ENCODE measurements at regions not wholly inside any gene's neighbourhood (a gene's known extent, or its start where the extent isn't known, plus 50 kb on each side); places are given as distances from the start of the nearest gene placed in this dataset.

DNA sequence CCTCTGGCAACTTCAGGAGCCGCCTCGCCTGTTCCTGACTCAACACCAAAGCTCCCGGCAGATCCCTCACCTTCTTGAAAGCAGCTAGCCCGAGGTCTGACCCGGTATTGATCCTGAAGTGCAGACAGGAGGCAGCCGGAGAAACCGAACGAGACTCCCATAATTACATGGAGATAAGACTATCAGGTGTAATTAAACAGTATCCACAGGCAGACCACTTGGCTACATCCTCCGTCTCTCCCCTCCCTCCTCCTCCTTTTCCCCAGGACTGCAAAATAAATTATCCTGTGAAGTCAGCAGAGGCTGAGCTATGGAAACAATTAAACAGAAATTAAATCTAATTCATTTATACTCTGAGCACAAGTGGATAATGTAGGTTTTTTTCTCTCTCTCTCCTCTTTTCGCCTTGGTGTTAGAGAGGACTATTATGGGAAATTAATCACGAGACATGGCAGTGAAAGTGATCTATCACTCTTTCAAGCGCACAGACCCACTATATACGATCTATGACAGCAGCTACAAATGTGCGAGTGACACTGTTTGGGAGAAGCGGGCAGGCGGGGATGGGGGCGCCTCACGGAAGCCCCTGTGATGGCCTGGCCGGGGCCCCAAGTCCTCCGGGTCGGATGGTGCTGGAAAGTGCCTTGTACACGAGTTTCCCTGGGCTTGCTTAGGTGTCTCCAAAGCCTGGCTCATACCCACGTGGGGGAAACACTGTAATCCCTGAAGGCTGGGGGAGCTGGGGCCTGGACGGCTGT is 92.8 kb downstream of the RBFOX3 start:
- Histone ChIP-seq H3K4me1 (ENCODE audit: control insufficient read depth, insufficient read depth, low read length) (no peaks in the 10 kb centered on the region), H3K27me3 (ENCODE audit: control insufficient read depth, insufficient read depth, low read length) (peaks cover 21% of the 10 kb centered on the region), H3K4me2 (ENCODE audit: low read length) (no peak overlapping the region), H3K9me3 (replicated peaks; ENCODE audit: low read length) (no peaks in the 10 kb centered on the region), H3K4me3 (ENCODE audit: low read length) (no peak overlapping the region), H3K9ac (ENCODE audit: low read depth, low read length) (no peak overlapping the region), H3K36me3 (ENCODE audit: insufficient read depth, low read length) (no peaks in the 10 kb centered on the region)

GRCh38 chr17:79515646-79516571 is 94.9 kb downstream of the RBFOX3 start:
- peaks cover 8% of the 10 kb centered on the region for H3K27me3 ChIP-seq (ENCODE audit: control insufficient read depth, insufficient read depth, low read length)
- no peak overlapping the region for H3K4me2 ChIP-seq (ENCODE audit: low read length)
- no peak overlapping the region for H3K4me3 ChIP-seq (ENCODE audit: low read length)
- H3K4me1 ChIP-seq (ENCODE audit: control insufficient read depth, insufficient read depth, low read length) = no peaks in the 10 kb centered on the region
- no peak overlapping the region for H3K9ac ChIP-seq (ENCODE audit: low read depth, low read length)
- no peaks in the 10 kb centered on the region for H3K36me3 ChIP-seq (ENCODE audit: insufficient read depth, low read length)
- H3K9me3 ChIP-seq (replicated peaks; ENCODE audit: low read length) = peaks cover 2% of the 10 kb centered on the region

GRCh38 chr17:79515110-79515509 is 95.7 kb downstream of the RBFOX3 start:
- Histone ChIP-seq H3K36me3 (ENCODE audit: insufficient read depth, low read length) (no peaks in the 10 kb centered on the region), H3K9me3 (replicated peaks; ENCODE audit: low read length) (peaks cover 4% of the 10 kb centered on the region), H3K27me3 (ENCODE audit: control insufficient read depth, insufficient read depth, low read length) (peaks cover under 1% of the 10 kb centered on the region), H3K4me1 (ENCODE audit: control insufficient read depth, insufficient read depth, low read length) (no peaks in the 10 kb centered on the region), H3K4me2 (ENCODE audit: low read length) (no peak overlapping the region), H3K4me3 (ENCODE audit: low read length) (no peak overlapping the region), H3K9ac (ENCODE audit: low read depth, low read length) (no peak overlapping the region)

DNA sequence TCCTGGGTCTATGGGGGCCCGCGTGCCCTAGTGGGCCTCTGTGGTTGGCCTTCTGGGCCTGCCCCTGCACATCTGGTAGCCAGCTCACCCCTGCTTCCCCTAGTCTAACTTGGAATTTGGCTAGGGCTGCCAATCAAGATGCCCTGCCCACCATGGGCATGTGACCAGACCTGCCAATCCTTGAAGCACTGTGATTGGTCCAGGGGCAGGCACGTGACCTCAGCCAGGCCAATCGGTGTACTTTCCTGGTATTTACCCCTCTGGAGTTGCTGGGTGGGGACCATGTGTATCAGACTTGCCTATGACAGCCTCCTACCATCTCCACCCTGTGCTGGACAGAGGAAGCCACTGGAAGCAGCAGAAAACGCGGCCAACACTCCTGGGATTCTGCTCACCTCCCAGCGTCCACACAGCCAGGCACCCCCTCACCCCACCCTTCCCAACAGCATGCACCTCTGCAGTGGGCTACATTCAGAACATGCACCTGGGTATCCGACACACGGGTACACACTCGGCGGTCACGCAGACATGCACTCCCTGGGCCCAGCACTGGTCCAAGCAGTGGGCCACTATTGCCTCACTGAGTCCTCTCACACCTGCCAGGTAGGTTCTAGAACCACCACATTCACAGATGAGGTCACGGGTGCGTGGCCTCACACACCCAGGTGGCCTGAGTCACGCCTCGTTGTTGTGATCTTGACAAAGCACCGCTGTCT is 96.9 kb downstream of the RBFOX3 start:
- H3K4me2 ChIP-seq (ENCODE audit: low read length) = no peak overlapping the region
- H3K9ac ChIP-seq (ENCODE audit: low read depth, low read length) = no peak overlapping the region
- no peak overlapping the region for H3K4me3 ChIP-seq (ENCODE audit: low read length)
- peaks cover 4% of the 10 kb centered on the region for H3K9me3 ChIP-seq (replicated peaks; ENCODE audit: low read length)
- no peaks in the 10 kb centered on the region for H3K27me3 ChIP-seq (ENCODE audit: control insufficient read depth, insufficient read depth, low read length)
- no peaks in the 10 kb centered on the region for H3K4me1 ChIP-seq (ENCODE audit: control insufficient read depth, insufficient read depth, low read length)
- no peaks in the 10 kb centered on the region for H3K36me3 ChIP-seq (ENCODE audit: insufficient read depth, low read length)

DNA sequence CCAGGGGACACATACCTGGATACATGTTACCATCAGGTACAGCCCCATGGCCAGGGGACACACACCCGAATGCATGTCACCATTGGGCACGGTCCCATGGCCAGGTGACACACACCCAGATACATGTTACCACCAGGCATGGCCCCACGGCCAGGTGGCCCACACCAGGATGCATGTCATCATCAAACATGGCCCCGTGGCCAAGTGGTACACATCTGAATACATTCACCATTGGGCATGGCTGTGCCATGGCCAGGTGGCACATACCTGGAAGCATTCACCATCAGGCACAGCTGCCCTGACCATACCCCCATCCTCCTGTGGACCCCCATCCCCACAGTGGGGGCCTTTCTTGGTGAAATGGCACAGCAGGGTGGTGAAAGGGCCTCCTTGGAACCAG is 97.6 kb downstream of the RBFOX3 start:
- Histone ChIP-seq H3K9ac (ENCODE audit: low read depth, low read length) (no peak overlapping the region), H3K4me2 (ENCODE audit: low read length) (no peak overlapping the region), H3K27me3 (ENCODE audit: control insufficient read depth, insufficient read depth, low read length) (no peaks in the 10 kb centered on the region), H3K4me1 (ENCODE audit: control insufficient read depth, insufficient read depth, low read length) (no peaks in the 10 kb centered on the region), H3K36me3 (ENCODE audit: insufficient read depth, low read length) (no peaks in the 10 kb centered on the region), H3K9me3 (replicated peaks; ENCODE audit: low read length) (peaks cover 4% of the 10 kb centered on the region), H3K4me3 (ENCODE audit: low read length) (no peak overlapping the region)

- Histone ChIP-seq H3K4me3 (ENCODE audit: low read length) (no peak overlapping the region), H3K36me3 (ENCODE audit: insufficient read depth, low read length) (no peaks in the 10 kb centered on the region), H3K4me1 (ENCODE audit: control insufficient read depth, insufficient read depth, low read length) (no peaks in the 10 kb centered on the region), H3K27me3 (ENCODE audit: control insufficient read depth, insufficient read depth, low read length) (no peaks in the 10 kb centered on the region), H3K4me2 (ENCODE audit: low read length) (no peak overlapping the region), H3K9ac (ENCODE audit: low read depth, low read length) (no peak overlapping the region), H3K9me3 (replicated peaks; ENCODE audit: low read length) (peaks cover 4% of the 10 kb centered on the region)
These were observed 99.4 kb downstream of the RBFOX3 start for GRCh38 chr17:79511471-79511870.

DNA sequence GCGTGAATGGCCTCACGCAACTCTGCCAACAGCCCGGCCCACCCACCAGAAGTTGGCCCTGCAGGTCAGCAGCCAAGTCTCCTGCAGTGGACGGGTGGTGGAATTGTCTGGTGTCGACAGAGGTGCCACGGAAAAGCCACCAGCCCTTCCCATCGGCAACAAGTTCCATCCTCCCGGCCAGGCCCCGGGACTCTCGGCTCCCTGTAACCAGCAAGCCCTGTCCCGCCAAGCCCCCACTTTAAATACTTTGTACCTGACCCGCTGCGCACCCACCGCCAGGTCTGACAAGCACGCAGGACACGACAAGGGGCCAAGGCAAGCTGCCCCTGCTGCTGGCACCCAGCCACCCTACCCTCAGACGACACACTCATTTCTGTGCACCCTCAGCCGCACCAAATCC is 100.8 kb downstream of the RBFOX3 start:
- Histone ChIP-seq H3K36me3 (ENCODE audit: insufficient read depth, low read length) (no peaks in the 10 kb centered on the region), H3K27me3 (ENCODE audit: control insufficient read depth, insufficient read depth, low read length) (no peaks in the 10 kb centered on the region), H3K9me3 (replicated peaks; ENCODE audit: low read length) (peaks cover 4% of the 10 kb centered on the region), H3K9ac (ENCODE audit: low read depth, low read length) (no peak overlapping the region), H3K4me3 (ENCODE audit: low read length) (no peak overlapping the region), H3K4me1 (ENCODE audit: control insufficient read depth, insufficient read depth, low read length) (no peaks in the 10 kb centered on the region), H3K4me2 (ENCODE audit: low read length) (no peak overlapping the region)

GRCh38 chr17:79509490-79509889 is 101.4 kb downstream of the RBFOX3 start:
- H3K4me3 ChIP-seq (ENCODE audit: low read length) = no peak overlapping the region
- no peaks in the 10 kb centered on the region for H3K4me1 ChIP-seq (ENCODE audit: control insufficient read depth, insufficient read depth, low read length)
- peaks cover 4% of the 10 kb centered on the region for H3K9me3 ChIP-seq (replicated peaks; ENCODE audit: low read length)
- H3K36me3 ChIP-seq (ENCODE audit: insufficient read depth, low read length) = no peaks in the 10 kb centered on the region
- H3K4me2 ChIP-seq (ENCODE audit: low read length) = no peak overlapping the region
- no peak overlapping the region for H3K9ac ChIP-seq (ENCODE audit: low read depth, low read length)
- no peaks in the 10 kb centered on the region for H3K27me3 ChIP-seq (ENCODE audit: control insufficient read depth, insufficient read depth, low read length)

GRCh38 chr17:79509008-79509407 is 101.8 kb downstream of the RBFOX3 start:
- Histone ChIP-seq H3K9ac (ENCODE audit: low read depth, low read length) (no peak overlapping the region), H3K4me3 (ENCODE audit: low read length) (no peak overlapping the region), H3K4me2 (ENCODE audit: low read length) (no peak overlapping the region), H3K36me3 (ENCODE audit: insufficient read depth, low read length) (no peaks in the 10 kb centered on the region), H3K9me3 (replicated peaks; ENCODE audit: low read length) (peaks cover 4% of the 10 kb centered on the region), H3K27me3 (ENCODE audit: control insufficient read depth, insufficient read depth, low read length) (no peaks in the 10 kb centered on the region), H3K4me1 (ENCODE audit: control insufficient read depth, insufficient read depth, low read length) (no peaks in the 10 kb centered on the region)

DNA sequence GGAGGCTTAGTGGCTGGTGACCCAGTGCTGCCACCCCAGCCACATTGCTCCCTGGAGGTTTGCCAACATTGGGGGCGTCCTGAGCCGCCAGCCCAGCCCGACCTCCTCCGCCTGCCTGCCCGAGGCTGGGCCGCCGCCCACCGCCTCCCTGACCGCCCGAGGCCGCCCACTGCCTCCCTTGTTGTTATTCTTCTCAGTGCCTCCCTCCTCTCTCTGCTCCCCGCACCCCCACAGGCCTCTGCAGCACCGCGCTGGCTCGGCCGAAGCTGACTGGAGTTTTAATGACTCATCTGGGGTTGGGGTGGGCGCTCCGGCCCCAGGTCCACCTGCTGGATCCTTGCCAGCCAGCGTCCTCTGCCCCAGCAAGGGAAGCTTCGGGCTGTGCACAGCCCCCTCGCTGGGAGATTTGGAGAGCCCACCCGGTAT is 102.5 kb downstream of the RBFOX3 start:
- Histone ChIP-seq H3K4me1 (ENCODE audit: control insufficient read depth, insufficient read depth, low read length) (no peaks in the 10 kb centered on the region), H3K36me3 (ENCODE audit: insufficient read depth, low read length) (no peaks in the 10 kb centered on the region), H3K27me3 (ENCODE audit: control insufficient read depth, insufficient read depth, low read length) (no peaks in the 10 kb centered on the region), H3K9ac (ENCODE audit: low read depth, low read length) (no peak overlapping the region), H3K4me2 (ENCODE audit: low read length) (no peak overlapping the region), H3K4me3 (ENCODE audit: low read length) (no peak overlapping the region), H3K9me3 (replicated peaks; ENCODE audit: low read length) (peaks cover 4% of the 10 kb centered on the region)

DNA sequence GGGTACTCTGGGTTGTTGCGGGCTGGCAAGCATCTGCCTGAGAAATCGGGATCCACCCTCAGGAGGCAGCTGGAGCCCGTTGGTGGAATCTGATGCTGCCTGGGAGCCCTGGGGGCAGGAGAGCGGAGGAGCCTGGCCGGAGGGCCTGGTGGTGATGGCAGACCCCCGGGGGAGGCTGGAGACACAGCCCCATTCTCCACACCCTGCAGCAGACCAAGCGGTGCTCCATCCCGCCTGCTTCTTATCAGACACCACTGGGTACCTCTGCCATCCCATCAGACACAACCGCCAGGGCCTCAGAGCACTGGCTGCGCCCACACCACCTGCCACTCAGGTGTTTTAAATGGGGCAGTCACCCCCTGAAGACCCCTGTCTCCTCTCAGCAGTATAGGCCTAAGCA is 103.9 kb downstream of the RBFOX3 start:
- Histone ChIP-seq H3K4me1 (ENCODE audit: control insufficient read depth, insufficient read depth, low read length) (no peaks in the 10 kb centered on the region), H3K4me2 (ENCODE audit: low read length) (no peak overlapping the region), H3K9ac (ENCODE audit: low read depth, low read length) (no peak overlapping the region), H3K27me3 (ENCODE audit: control insufficient read depth, insufficient read depth, low read length) (no peaks in the 10 kb centered on the region), H3K36me3 (ENCODE audit: insufficient read depth, low read length) (no peaks in the 10 kb centered on the region), H3K4me3 (ENCODE audit: low read length) (no peak overlapping the region), H3K9me3 (replicated peaks; ENCODE audit: low read length) (peaks cover 4% of the 10 kb centered on the region)
